ENCODE measurements at regions not wholly inside any gene's neighbourhood (a gene's known extent, or its start where the extent isn't known, plus 50 kb on each side); places are given as distances from the start of the nearest gene placed in this dataset.
"Not testable (repeated sequence)": the region's sequence is repeated elsewhere in the genome, so short reads cannot be mapped to it uniquely, and the experiment has no call there.

- DNase-seq: no peak
Measured at GRCh38 chr21:35512346-35512745, 463.2 kb upstream of the RUNX1 start.

- no peak for DNase-seq
Measured at GRCh38 chr21:35511696-35512162, 462.6 kb upstream of the RUNX1 start.

DNA sequence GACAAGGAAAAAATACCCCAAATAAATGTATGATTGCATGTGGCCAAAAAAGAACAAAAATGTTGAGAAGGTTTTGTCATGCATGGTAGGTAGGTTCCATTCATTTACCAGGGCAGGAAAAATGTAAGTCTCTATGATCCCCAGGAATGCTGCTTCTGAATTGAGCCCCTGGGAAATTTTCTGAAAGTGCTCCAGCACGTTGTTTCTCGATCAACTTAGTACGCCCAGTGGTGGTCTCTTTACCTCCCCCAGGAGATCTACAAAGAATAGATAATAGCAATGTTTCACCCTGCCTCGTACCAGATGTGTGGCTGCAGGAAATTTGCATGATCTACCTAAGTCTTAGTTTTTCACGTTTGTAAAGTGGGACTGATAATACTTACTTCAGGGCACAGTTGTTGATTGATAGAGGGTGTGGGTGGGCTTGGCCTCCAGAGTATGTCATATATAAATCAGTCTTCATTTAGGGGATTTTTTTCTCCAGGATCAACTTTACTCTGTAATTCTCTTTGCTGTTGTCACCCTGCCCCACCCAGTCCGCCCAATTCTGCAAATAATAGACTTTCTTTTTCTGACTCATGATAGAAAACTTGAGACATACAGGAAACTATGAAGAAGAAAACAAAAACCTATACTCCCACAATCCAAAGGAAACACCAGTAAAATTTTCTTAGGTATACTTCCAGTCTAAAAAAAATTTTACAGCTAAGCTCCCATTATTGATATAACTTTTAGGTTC, 462.0 kb upstream of the RUNX1 start:
- no peak for DNase-seq

DNA sequence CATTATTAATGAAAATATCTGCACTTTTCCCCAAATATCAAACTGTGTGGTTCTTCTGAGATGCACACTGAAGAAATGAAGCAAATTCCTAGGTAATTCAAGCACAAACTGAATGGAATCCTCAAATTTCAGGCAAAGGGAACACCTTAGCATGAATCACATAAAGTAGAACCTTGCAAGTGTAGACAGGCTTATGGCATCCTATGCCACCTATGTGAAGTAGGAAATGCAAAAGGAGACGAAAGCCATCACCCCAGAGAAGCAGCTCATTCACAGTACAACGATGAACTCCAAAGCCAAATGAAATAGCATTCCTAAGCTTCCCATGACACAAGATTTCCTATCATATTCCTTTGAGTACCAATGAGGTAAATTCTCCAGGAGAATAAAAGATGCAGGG, 461.2 kb upstream of the RUNX1 start:
- DNase-seq: no peak

- no peak for DNase-seq
Measured at GRCh38 chr21:35509001-35509704, 460.1 kb upstream of the RUNX1 start.

DNA sequence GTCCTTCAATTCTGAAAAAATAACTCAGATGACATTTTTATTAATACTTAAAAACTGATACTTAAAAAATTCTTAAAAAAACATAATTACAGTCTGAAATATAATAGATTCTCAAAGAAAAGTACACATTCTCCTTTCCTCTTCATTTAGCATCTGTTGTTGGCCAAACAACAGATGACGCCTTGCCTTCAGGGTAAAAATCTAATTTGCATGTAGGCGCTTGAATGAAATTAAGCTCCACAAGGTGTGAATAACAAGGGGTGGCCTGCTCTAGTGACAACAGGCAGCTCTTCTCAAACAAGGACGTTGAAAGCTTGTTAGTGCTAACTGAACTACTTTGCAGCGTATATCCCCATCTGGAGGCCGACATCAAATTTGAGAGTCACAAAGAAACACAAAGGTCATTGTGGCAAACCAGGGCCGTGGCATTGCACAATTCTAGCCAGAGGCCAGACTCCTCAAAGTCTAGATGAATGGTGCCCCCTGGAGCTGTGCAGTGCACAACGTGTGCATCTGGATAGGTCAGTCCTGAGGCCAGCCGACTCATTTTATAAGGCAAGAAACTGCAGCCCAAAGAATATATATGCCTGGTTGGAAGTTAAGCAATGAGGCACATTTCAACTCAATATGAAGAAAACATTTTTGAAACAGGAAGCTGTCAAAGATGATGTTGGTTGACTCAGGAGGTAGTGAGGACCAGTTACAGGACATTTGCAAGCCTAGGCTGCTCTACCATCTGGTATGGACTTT, 459.2 kb upstream of the RUNX1 start:
- no peak for DNase-seq

- no peak for DNase-seq
Measured at GRCh38 chr21:35507181-35507759, 458.2 kb upstream of the RUNX1 start.

- DNase-seq: no peak
Measured at GRCh38 chr21:35506771-35507170, 457.7 kb upstream of the RUNX1 start.

DNA sequence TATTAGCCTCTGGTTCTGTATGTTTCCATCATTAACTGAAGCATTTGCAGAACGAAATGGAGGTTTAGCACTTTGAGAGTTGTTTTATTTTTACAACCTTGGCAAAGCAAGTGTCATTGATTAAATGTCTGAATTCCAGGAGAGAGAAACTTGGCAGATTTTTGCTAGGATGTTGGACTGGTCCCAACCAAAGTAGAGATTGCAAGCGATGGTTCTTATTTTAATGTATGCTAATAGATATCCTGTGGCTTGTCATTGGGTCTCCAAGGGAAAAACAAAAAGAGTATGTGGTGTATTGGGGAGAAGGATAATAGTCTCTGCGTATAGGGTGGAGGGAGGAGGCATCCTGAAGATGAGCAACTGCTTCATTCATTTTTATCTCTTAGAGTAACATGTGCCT, 457.2 kb upstream of the RUNX1 start:
- no peak for DNase-seq

- no peak for DNase-seq
Measured at GRCh38 chr21:35504951-35505466, 455.9 kb upstream of the RUNX1 start.

DNA sequence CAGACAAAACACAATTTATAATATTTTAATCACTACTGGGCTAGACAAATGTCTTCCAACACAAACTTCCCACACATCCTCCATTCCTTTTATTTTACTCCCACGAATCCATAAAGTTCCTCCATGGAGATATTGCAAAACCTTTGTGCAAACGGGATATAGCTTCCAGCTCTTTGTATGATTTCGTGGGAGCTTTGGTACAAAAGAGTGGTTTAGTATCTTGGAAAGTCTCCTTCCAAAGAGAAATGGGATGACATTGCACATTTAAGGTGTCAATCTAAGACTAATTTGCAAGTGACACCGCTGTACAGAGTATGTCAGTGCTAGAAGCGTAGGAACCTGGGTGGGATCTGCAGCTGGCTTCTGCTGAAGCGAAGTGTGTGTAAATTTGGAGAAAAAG, 455.2 kb upstream of the RUNX1 start:
- no peak for DNase-seq

- DNase-seq: no peak
Measured at GRCh38 chr21:35503671-35504070, 454.6 kb upstream of the RUNX1 start.

DNA sequence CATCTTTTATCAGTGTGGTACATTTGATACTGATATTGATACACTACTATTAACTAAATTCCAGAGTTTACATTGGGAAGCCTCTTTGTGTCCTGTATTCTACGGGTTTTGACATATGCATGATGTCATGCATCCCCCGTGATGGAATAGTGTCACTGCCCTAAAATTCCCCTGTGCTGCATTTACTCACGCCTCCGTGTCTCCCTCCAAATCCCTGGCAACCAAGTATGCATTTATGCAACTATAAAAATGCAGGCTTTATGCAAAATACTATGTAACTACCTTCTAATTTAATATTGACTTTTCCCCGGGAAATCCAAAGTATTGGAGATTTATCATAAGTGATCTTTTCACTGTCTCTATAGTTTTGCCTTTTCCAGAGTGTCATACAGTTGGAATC, 453.7 kb upstream of the RUNX1 start:
- DNase-seq: no peak

DNA sequence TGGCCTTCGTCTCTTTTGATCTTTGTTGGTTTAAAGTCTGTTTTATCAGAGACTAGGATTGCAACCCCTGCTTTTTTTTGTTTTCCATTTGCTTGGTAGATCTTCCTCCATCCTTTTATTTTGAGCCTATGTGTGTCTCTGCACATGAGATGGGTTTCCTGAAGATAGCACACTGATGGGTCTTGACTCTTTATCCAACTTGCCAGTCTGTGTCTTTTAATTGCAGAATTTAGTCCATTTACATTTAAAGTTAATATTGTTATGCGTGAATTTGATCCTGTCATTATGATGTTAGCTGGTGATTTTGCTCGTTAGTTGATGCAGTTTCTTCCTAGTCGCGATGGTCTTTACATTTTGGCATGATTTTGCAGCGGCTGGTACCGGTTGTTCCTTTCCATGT, 448.4 kb upstream of the RUNX1 start:
- not testable (repeated sequence) for DNase-seq

DNA sequence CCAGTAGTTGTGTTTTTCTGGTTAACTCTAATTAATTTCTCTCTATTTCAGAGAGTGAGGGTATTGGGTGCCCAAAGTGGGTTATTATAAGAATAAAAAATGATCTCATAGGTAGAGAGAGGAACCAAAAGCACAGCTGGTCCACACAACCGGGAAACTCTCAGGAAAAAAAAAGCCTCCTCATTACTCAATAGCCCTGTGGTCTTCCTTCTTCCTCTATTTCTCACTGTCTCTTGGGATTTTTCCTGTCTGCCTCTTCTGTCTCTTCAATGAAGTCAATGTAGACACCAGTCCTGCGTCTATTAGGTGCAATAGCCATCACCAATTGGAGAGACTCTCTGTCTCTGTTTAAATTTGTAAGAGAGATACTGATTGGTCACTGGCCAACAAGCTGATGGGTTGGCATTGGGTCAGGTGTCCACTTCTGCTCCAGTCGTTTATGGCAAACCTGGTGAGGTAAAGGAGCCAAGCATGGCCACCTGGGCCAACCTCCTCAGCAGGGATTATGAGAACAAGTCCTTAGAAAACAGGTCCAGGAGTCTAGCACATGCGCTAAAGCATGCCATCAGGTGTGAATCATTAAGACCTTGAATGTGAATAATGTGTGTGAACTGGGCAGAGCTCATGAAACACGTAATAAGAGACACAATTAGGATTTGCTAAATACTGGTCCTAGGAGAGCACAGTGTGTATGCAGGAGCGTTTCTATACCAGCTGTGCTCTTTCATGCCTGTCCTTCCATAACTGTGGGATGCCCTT, 443.0 kb upstream of the RUNX1 start:
- no peak for DNase-seq

DNA sequence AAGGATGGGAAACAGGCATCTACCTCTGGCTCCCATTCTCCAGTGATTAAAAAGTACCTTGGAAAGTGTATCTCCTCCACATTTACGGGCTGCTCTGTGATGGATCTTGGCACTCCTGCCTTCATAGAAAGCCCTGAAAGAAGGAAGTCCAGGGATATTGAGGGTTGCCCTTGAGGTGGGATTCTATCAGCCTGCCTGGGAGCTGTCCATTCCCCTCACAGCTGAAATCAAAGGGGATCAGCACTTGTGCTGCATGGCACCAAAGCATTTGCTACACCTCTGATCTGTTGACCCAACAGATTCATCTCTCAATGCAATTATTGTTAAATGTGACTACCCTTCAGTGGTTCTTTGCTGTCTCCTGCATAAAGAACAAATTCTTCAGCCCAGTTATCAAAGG, 442.0 kb upstream of the RUNX1 start:
- no peak for DNase-seq

DNA sequence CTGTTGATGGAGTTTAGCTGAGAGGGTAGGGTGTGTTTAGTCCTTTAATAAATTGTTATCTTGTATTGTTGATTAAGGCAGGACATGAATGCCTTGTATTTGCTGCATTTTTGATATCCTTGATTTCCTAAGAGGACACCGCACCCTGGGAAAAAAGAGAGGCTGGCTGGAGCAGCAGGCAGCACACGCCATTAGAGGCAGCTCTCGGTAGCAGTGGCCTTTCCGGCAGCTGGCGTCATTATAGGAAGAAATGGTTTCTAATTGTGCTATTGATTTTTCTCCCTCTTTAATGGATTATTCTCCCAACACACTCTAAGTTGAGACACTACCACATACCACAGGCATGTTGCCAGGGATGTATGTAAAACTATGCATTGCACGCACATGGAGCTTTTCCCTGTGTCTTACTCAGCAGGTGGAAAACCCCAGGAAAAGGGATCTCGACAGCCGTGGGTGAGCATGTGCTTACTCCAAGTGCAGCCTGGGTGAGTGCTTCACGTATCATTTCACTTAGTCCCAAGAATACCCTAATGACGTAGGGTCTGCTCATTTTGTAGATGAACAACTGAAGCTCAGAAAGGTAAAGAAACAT, 440.4 kb upstream of the RUNX1 start:
- DNase-seq: no peak

DNA sequence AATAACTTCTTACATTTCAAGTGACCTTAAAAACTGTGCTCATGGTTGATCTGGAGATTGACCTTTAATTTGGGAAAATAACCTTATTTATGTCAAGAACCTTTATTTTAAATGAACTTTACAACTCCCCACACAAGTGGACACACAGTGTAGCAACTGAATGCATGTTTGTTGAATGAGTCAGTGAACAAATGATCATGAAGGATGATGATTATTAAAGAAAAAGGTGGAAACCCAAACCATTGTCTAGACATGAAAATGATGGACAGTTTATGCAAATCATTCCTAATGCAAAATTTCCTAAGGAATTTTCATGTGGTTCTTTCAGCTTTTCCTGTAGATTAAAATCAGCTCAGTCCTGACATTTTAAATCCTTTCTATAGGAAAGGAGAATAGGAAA, 439.8 kb upstream of the RUNX1 start:
- DNase-seq: no peak

- no peak for DNase-seq
Measured at GRCh38 chr21:35485364-35485763, 436.3 kb upstream of the RUNX1 start.

DNA sequence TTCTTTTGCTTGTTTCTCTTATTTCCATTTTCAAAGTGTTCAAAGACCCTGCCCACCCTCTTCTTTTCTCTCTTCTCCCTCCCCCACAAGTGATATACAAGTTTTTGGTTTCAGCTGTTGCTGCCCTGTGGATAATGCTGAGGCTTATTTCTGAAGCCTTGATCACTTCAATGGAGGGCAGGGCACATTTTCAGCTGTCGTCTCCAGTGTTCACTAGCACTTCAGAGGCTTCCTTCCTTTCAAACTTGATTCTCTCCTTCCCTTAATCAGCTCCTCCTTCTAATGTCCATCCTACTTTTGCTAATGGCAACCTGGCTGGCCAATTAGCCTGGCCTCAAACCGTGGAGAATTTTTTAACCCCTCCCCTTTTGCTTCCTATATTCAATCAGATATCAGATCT, 435.7 kb upstream of the RUNX1 start:
- DNase-seq: no peak

GRCh38 chr21:35484032-35484431, 434.9 kb upstream of the RUNX1 start:
- DNase-seq: no peak

All from SHP77 treated with DMSO at 0.1 percent for 48 hours (cell line).